ENCODE measurements at regions not wholly inside any gene's neighbourhood (a gene's known extent, or its start where the extent isn't known, plus 50 kb on each side); places are given as distances from the start of the nearest gene placed in this dataset.

DNA sequence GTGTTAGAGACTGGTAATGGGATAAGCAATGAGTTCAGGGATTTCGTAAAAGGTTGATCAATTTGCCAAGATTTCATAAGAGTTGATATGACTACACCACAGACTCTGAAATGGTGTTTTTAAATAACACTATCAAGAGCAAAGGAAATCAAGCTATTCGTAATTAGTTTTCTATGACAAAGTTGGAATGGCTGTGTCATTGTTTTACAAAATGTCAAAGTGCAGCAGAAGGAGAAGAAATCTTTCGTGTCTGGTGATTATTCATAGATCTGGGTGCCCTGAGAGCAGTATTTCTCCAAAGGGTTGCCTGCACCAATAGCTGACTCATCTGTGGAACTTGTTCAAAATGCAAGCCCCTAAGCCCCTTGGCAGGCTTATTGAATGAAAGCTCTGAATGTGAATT is 70.1 kb downstream of the NABP1 start:
- TF ChIP-seq ZNF274 (IDR thresholded peaks at IDR 0.05; ENCODE audit: low read depth, low read length) (no peak), SUZ12 (IDR thresholded peaks at IDR 0.05; ENCODE audit: extremely low read depth, insufficient read depth, insufficient read length) (no peak), YY1 (IDR thresholded peaks at IDR 0.05; ENCODE audit: insufficient read depth, insufficient read length) (no peak)
